ENCODE measurements at regions not wholly inside any gene's neighbourhood (a gene's known extent, or its start where the extent isn't known, plus 50 kb on each side); places are given as distances from the start of the nearest gene placed in this dataset.
"Not testable (repeated sequence)": the region's sequence is repeated elsewhere in the genome, so short reads cannot be mapped to it uniquely, and the experiment has no call there.

DNA sequence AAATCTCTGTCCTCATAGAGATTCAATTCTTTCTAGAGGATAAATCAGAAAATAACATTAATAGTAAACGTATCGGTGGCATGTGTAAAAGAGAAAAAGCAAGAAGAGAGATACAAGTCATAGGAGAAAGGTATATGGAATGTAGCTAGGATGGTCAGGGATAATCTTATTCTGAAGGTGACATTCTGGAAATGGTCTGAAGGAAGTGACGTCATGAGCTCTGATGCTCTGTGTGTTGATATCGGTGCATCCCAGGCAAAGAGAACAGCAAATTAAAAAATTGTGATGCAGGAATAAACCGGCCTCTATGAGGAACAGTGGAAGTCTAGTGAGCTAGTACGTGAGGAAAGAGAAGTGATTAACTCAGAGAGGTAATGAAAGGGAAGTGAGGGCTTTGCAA, 1215.8 kb downstream of the CNTNAP5 start:
- Mint-ChIP-seq H3K27me3 (ENCODE audit: low read depth, poor library complexity) (no peaks in the 10 kb centered on the region), H3K4me3 (no peak overlapping the region), H3K27ac (no peak overlapping the region), H3K4me1 (no peaks in the 10 kb centered on the region), H3K36me3 (ENCODE audit: low read depth) (no peaks in the 10 kb centered on the region), H3K9me3 (no peaks in the 10 kb centered on the region)
- TF ChIP-seq, protein P1, sequence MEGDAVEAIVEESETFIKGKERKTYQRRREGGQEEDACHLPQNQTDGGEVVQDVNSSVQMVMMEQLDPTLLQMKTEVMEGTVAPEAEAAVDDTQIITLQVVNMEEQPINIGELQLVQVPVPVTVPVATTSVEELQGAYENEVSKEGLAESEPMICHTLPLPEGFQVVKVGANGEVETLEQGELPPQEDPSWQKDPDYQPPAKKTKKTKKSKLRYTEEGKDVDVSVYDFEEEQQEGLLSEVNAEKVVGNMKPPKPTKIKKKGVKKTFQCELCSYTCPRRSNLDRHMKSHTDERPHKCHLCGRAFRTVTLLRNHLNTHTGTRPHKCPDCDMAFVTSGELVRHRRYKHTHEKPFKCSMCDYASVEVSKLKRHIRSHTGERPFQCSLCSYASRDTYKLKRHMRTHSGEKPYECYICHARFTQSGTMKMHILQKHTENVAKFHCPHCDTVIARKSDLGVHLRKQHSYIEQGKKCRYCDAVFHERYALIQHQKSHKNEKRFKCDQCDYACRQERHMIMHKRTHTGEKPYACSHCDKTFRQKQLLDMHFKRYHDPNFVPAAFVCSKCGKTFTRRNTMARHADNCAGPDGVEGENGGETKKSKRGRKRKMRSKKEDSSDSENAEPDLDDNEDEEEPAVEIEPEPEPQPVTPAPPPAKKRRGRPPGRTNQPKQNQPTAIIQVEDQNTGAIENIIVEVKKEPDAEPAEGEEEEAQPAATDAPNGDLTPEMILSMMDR (IDR thresholded peaks at IDR 0.05): no peak
- DNase-seq: no peak

DNA sequence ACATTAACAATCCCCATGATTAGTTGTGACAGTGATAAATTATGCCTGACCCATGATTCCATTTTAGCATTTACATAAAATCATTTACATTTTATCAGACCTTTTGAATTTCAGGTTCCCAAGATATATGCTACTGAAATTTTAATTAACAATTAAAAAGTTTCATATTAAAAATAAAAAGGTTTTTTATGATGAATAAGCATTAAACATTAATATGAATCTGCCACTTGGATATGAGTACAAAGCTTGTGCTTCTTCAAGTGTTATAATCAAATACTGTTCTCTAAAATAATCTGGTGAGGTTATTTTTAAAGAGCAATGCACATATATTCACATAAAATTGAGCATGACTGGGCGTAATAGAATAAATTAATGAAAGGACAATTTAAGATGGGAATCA, 1218.0 kb downstream of the CNTNAP5 start:
- DNase-seq: no peak
- H3K27ac Mint-ChIP-seq: no peak overlapping the region
- H3K9me3 Mint-ChIP-seq: no peaks in the 10 kb centered on the region
- TF ChIP-seq, protein P1 (IDR thresholded peaks at IDR 0.05): no peak
- H3K4me1 Mint-ChIP-seq: no peaks in the 10 kb centered on the region
- no peaks in the 10 kb centered on the region for H3K36me3 Mint-ChIP-seq (ENCODE audit: low read depth)
- no peak overlapping the region for H3K4me3 Mint-ChIP-seq
- H3K27me3 Mint-ChIP-seq (ENCODE audit: low read depth, poor library complexity): no peaks in the 10 kb centered on the region

DNA sequence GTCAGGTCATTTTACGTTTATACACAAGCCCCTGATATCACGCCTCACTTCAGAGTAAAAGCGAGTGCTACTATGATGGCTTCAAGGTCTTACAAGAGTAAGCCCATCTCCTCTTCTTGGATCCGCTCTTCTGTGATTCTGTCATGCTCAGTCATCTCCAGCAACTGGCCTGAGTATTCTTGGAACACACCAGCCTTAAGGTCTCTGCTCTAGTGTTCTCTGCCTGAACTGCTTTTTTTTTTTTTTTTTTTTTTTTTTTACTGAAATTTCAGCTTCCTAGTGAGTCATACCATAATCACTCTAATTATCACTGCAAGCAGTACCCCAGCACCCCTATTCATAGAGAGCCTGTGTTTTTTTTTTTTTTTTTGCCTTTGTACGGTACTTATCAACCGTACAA, 1228.9 kb downstream of the CNTNAP5 start:
- H3K27me3 Mint-ChIP-seq (ENCODE audit: low read depth, poor library complexity): no peaks in the 10 kb centered on the region
- no peak overlapping the region for H3K27ac Mint-ChIP-seq
- no peaks in the 10 kb centered on the region for H3K36me3 Mint-ChIP-seq (ENCODE audit: low read depth)
- H3K4me3 Mint-ChIP-seq: no peak overlapping the region
- TF ChIP-seq, protein P1 (IDR thresholded peaks at IDR 0.05): no peak
- H3K9me3 Mint-ChIP-seq: no peaks in the 10 kb centered on the region
- no peaks in the 10 kb centered on the region for H3K4me1 Mint-ChIP-seq
- DNase-seq: no peak

DNA sequence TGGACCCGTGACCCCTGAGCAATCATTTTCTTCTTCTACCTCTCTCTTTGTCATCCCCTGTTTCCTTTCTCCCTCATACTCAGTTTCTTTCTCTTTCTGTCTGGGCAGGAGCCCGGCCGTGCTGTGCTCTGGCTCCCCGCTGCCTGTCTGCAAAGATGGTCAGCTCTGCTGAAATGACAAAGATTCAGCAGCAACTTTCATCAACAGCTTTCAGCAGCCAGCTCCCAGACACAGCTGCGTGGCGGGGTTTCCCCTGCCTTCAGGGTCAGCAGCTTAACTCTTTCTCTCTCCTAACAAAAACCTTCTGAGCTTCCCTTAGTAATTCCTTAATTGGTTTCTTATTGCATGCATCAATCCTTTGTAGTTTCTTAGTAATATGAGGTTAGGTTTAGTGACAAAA, 1234.4 kb downstream of the CNTNAP5 start:
- peaks cover 16% of the 10 kb centered on the region for H3K4me1 Mint-ChIP-seq
- no peaks in the 10 kb centered on the region for H3K36me3 Mint-ChIP-seq (ENCODE audit: low read depth)
- no peak for DNase-seq
- H3K27me3 Mint-ChIP-seq (ENCODE audit: low read depth, poor library complexity): peaks cover 4% of the 10 kb centered on the region
- TF ChIP-seq, protein P1 (IDR thresholded peaks at IDR 0.05): no peak
- peaks cover 4% of the 10 kb centered on the region for H3K9me3 Mint-ChIP-seq
- H3K27ac Mint-ChIP-seq: no peak overlapping the region
- no peak overlapping the region for H3K4me3 Mint-ChIP-seq

DNA sequence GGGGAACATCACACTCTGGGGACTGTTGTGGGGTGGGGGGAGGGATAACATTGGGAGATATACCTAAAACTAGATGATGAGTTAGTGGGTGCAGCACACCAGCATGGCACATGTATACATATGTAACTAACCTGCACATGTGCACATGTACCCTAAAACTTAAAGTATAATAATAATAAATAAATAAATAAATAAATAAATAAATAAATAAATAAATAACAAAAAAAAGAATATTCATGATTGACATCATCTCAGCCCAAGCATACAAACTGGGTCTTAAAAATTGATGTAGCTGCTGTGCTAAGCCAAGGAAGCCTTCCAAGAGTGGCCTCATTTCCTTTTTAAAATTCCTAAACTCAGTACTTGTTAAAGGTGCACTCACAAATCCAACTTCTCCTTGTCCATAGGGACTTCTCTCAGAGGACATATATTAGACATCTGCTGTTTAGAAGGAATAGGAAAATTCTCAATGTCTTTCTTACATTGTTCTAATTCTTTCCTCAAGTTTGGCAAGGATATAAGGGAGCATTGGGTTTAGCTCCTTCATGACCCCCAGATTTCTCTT, 1235.4 kb downstream of the CNTNAP5 start:
- not testable (repeated sequence) for DNase-seq; H3K27ac Mint-ChIP-seq; H3K36me3 Mint-ChIP-seq (ENCODE audit: low read depth); H3K27me3 Mint-ChIP-seq (ENCODE audit: low read depth, poor library complexity); H3K9me3 Mint-ChIP-seq; H3K4me3 Mint-ChIP-seq
- H3K4me1 Mint-ChIP-seq: peaks cover 16% of the 10 kb centered on the region

DNA sequence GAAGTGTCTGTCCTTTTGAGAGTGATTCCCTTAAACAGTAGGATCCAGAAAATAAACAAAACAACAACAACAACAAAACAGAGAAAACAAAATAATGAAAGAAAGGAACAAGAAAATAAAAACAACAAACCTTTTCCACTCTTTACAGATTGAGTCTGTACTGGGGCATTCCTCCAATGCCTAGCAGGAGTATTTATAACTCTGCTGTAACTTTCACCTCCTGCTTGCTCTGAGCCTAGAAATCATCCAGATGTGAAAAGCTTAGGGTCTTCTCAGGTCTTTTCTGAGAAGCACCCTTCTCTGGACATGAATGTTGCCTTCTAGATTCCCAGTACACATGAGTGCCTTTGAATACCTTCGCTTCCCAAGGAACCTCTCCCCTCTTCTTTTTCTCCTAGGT, 1239.4 kb downstream of the CNTNAP5 start:
- Mint-ChIP-seq H3K4me1 (peaks cover 16% of the 10 kb centered on the region), H3K27ac (no peak overlapping the region), H3K9me3 (peaks cover under 1% of the 10 kb centered on the region), H3K36me3 (ENCODE audit: low read depth) (no peaks in the 10 kb centered on the region), H3K27me3 (ENCODE audit: low read depth, poor library complexity) (peaks cover 4% of the 10 kb centered on the region), H3K4me3 (no peak overlapping the region)
- no peak for DNase-seq
- TF ChIP-seq, protein P1 (IDR thresholded peaks at IDR 0.05): no peak

All from nephron progenitor cell (in vitro differentiated cells).